ENCODE measurements at regions not wholly inside any gene's neighbourhood (a gene's known extent, or its start where the extent isn't known, plus 50 kb on each side); places are given as distances from the start of the nearest gene placed in this dataset.

- H3K9me3 ChIP-seq, result no peaks in the 10 kb centered on the region
- H3K27ac ChIP-seq, result no peak overlapping the region
- peaks cover 0 to 15% of the 10 kb centered on the region in 2 donors for H3K4me1 ChIP-seq
- no peak for DNase-seq (ENCODE audit: low spot score)
- TF ChIP-seq CTCF (IDR thresholded peaks at IDR 0.05), result no peak
- H3K27me3 ChIP-seq, result no peaks in the 10 kb centered on the region
- no peaks in the 10 kb centered on the region for H3K36me3 ChIP-seq
- no peak overlapping the region for H3K4me3 ChIP-seq
These were observed 218.9 kb upstream of the CDKN3 start for GRCh38 chr14:54177641-54178621.

GRCh38 chr14:54182419-54183045 is 214.3 kb upstream of the CDKN3 start:
- Histone ChIP-seq H3K36me3 (no peaks in the 10 kb centered on the region), H3K4me1 (no peaks in the 10 kb centered on the region), H3K9me3 (no peaks in the 10 kb centered on the region), H3K4me3 (no peak overlapping the region), H3K27me3 (no peaks in the 10 kb centered on the region), H3K27ac (no peak overlapping the region)
- DNase-seq (ENCODE audit: low spot score), result no peak
- TF ChIP-seq CTCF (IDR thresholded peaks at IDR 0.05), result no peak

GRCh38 chr14:54186821-54187763 is 209.7 kb upstream of the CDKN3 start:
- TF ChIP-seq CTCF (IDR thresholded peaks at IDR 0.05), result no peak
- H3K4me3 ChIP-seq, result no peak overlapping the region
- H3K9me3 ChIP-seq, result no peaks in the 10 kb centered on the region
- no peaks in the 10 kb centered on the region for H3K36me3 ChIP-seq
- no peak for DNase-seq (ENCODE audit: low spot score)
- H3K27ac ChIP-seq, result no peak overlapping the region
- H3K27me3 ChIP-seq, result no peaks in the 10 kb centered on the region
- no peaks in the 10 kb centered on the region for H3K4me1 ChIP-seq

- H3K36me3 ChIP-seq, result no peaks in the 10 kb centered on the region
- no peak for TF ChIP-seq CTCF (IDR thresholded peaks at IDR 0.05)
- no peaks in the 10 kb centered on the region for H3K9me3 ChIP-seq
- no peak overlapping the region for H3K27ac ChIP-seq
- H3K4me1 ChIP-seq, result no peaks in the 10 kb centered on the region
- no peak for DNase-seq (ENCODE audit: low spot score)
- no peak overlapping the region for H3K4me3 ChIP-seq
- H3K27me3 ChIP-seq, result no peaks in the 10 kb centered on the region
These were observed 208.6 kb upstream of the CDKN3 start for GRCh38 chr14:54188064-54188666.

- Histone ChIP-seq H3K4me1 (no peaks in the 10 kb centered on the region), H3K36me3 (no peaks in the 10 kb centered on the region), H3K9me3 (no peaks in the 10 kb centered on the region), H3K4me3 (no peak overlapping the region), H3K27ac (no peak overlapping the region), H3K27me3 (no peaks in the 10 kb centered on the region)
- no peak for DNase-seq (ENCODE audit: low spot score)
- no peak for TF ChIP-seq CTCF (IDR thresholded peaks at IDR 0.05)
These were observed 207.5 kb upstream of the CDKN3 start for GRCh38 chr14:54189333-54189732.

All from right atrium auricular region (tissue), 2 donors.